ENCODE measurements at regions not wholly inside any gene's neighbourhood (a gene's known extent, or its start where the extent isn't known, plus 50 kb on each side); places are given as distances from the start of the nearest gene placed in this dataset.
"Not testable (repeated sequence)": the region's sequence is repeated elsewhere in the genome, so short reads cannot be mapped to it uniquely, and the experiment has no call there.

DNA sequence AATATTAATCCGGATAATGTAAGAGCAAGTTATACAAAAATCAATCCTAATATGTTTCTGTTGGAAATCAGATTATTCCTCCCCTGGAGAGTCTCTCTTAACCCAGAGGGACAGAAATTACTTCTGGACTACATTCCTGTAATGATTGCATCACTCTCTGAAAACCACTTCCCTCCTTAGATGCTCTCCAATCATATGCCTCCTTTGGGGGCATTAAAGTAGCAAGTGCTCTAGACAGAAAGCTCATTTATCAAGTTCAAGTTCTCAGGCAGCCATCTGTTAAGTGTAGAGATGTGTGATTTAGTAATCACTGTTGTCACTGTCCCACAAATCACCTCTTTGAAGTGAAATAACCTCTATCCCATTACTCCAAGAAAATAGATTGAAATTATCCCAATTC is 247.1 kb downstream of the SLCO4C1 start:
- peak; percentile 14 for DNase-seq

DNA sequence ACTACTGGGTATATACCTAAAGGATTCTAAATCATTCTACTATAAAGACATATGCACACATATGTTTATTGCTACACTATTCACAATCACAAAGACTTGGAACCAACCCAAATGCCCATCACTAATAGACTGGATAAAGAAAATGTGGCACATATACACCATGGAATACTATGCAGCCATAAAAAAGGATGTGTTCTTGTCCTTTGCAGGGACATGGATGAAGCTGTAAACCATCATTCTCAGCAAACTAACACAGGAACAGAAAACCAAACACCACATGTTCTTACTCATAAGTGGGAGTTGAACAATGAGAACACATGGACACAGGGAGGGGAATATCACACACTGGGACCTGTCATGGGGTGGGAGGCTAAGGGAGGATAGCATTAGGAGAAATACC is 249.0 kb downstream of the SLCO4C1 start:
- not testable (repeated sequence) for DNase-seq

DNA sequence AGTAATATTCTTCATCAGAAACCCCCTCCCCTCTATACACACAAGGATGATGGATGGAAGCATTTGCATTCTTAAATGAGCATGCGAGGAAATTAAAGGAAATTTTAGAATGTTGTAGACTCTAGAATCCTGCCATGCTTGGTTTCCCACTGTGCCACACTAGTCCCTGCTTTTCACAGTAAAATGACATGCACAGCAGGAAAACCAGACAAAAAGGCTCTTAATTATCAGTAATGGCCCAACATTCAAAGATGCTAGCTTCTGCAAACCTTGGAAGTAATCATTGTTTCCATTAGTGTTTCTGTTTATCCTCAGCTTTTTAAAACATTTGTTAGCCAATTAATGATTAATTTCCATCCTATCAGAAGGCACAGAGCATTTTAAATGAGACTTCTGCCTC is 255.8 kb downstream of the SLCO4C1 start:
- DNase-seq: no peak

DNA sequence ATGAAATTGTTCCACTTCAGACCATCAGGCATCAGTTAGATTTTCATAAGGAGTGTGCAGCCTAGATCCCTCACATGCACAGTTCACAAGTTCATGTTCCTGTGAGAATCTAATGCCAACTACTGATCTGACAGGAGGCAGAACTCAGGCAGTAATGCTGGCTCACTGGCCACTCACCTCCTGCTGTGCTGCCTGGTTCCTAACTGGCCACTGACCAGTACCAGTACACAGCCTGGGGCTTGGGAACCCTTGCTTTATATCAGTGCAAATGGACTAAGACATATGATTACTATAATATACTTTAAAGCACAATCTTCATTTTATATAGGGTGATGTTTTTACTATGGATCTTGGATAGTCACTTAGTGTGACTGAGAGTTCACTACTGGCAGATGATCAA is 259.2 kb downstream of the SLCO4C1 start:
- no peak for DNase-seq

DNA sequence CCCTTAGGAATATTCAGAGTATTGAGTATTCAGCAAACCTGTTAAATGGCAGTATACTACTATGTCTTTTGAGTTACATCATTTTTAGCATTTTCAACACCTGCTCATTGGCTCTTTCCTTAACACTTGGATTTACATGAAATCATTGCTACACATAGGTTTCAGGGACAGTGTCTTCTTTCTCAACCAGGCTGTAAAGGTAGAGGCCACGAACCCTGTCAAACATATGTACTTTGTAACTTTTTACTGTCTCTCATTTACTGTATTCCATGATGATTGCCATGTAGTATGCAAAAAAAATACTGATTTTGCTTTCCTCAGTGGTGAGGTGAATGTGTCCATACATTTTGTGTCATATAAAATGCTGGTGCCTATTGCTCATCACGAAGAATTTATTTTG is 264.4 kb downstream of the SLCO4C1 start:
- no peak for DNase-seq

DNA sequence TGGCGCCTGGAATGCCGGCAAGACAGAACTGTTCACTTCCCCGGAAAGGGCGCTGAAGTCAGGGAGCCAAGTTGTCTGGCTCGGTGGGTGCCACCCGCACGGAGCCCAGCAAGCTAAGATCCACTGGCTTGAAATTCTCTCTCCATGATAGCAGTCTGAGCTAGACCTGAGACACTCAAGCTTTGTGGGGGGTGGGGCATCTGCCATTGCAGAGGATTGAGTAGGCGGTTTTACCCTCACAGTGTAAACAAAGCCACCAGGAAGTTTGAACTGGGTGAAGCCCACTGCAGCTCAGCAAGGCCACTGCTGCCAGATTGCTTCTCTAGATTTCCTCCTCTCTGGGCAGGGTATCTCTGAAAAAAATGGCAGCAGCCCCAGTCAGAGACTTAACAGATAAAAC is 277.4 kb downstream of the SLCO4C1 start:
- DNase-seq: no peak

DNA sequence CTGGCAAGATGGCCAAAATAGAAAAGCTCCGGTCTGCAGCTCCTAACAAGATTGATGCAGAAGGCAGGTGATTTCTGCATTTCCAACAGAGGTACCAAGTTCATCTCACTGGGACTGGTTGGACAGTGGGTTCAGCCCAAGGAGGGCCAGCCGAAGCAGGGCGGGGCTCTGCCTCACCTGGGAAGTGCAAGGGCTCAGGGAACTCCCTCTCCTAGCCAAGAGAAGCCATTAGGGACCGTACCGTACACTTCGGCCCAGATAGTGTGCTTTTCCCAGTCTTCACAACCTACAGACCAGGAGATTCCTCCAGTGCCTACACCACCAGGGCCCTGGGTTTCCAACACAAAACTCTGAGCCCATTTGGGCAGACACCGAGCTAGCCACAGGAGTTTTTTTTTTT is 277.8 kb downstream of the SLCO4C1 start:
- DNase-seq: no peak

DNA sequence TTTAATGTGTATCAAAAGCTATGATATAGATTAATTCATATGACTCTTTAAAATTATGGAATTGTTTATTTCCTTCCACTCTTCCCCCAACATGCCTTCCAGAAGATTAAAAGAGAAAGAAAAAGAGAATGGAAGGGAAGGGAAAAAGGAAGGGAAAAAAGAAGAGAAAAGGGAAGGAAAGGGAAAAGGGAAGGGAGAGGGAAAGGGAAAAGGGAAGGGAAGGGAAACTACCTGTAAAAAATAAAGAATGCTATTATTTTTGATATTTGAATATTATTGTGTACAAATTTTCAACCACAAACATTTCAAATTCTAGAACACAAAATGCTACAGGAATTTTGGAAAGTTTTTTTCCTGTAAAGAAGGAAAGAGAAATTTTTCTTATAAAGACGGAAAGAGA is 281.7 kb downstream of the SLCO4C1 start:
- DNase-seq: no peak

DNA sequence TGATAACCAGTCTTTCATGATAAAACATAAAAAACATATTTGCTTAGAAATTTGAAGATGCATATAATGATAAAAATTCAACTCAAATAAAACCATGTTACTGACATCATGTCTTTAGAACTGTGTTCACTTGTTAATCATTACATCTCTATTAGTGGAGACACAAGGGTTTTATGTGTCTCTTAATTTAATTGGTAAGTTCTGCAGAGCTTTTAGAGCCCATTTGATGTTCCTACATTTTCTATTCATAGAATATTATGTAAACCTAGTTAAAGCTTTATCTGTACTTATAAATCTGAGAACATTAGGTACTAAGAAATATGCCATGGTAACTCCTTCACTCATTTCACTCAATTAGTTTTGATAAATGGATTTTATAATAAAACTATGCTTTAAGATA is 285.4 kb downstream of the SLCO4C1 start:
- no peak for DNase-seq

DNA sequence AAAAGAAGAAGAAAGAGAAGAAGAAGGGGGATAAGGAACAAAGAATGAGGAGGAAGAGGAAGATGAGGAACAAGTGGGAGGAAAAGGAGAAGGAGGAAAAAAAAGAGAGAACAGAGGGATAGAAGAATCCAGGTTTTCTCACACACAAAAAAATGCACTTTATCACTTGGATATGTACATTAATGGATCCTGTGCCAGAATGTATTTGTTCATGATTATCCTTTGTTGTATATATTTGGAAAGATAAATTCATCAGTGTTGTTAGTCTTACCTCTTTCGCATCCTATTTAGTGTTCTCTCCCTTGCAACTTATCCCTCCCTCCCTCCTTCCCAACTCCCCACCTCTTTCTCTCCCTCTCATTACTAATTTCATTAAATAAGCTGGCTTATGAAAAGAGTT is 298.8 kb downstream of the SLCO4C1 start:
- no peak for DNase-seq

DNA sequence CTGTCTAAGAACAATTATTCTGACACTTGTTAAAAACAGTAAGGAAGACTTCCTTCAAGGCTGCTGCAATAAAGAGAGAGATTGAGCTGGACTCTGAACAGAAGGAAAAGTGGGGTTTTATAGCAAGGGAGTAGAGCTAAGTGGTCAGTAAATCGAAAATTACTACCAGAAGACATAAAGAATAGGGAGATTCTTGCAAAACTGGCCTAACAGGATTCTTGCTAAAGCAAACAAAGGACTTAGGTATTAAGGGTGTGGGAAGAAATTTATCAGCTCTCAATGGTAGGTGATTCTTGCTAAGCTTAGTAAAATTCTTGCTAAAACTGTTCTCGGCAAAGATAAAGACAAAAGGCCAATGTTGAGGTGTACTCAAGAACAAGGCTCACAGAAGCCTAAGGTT is 300.5 kb downstream of the SLCO4C1 start:
- DNase-seq: no peak

DNA sequence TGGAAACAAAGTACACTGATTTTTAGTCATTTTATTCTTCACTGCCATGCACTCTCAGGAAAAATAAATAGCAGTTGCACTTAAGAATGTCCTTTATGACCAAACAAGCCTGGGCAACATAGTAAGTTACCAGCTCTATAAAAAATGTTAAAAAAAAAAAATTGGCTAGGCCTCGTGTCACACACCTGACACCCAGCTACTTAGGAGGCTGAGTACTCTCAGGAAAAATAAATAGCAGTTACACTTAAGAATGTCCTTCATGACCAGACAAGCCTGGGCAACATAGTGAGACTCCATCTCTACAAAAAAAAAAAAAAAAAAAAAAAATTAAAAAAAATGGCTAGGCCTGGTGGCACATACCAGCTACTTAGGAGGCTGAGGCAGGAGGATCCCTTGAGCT is 304.6 kb downstream of the SLCO4C1 start:
- DNase-seq: peak; percentile 44

DNA sequence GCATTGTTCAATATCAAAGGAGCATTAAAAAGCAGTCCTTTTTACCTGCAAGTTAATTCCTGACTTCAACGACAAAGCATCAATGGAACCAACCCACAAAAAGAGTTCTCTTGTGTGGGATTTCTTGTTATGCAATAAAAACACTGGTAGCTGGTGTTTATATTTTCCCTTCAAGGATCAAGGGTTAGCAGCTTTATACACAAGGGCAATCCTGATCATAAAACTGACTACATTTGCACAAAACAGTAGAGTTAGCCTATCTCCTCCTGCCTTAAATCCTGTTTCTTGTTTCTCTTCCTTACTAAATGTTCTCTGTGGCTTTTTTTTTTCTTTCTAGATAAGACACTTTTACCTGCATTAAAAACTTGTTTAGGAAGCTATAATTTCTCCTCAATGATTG is 306.4 kb downstream of the SLCO4C1 start:
- DNase-seq: no peak

DNA sequence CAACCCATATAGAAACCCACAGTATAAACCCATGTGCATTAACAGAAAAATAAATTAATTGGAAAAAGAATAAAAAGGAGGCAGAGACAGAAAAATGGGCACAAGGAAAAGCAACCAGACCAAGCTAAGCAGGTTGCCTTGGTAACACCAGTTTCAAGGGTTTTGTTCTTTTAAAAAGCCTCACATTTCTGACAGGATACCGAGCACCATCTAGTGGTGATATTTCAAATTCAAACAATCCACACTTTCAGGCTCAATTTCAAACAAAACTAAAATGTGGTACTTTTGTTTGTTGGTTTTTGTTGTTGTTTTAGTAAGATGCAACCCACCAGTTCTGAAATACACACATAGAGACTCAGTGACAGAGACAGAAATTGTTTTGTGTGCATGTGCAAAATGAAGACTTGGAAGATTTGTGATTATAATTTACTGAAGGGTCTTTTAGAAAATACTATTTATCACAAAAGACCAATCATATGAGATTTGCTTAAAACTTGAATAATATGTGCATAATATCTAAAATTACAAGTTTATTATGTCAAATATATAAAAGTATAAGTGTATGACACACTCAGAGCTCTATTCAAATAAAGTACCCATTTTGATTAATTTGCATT is 318.2 kb downstream of the SLCO4C1 start:
- DNase-seq: peak; percentile 79

DNA sequence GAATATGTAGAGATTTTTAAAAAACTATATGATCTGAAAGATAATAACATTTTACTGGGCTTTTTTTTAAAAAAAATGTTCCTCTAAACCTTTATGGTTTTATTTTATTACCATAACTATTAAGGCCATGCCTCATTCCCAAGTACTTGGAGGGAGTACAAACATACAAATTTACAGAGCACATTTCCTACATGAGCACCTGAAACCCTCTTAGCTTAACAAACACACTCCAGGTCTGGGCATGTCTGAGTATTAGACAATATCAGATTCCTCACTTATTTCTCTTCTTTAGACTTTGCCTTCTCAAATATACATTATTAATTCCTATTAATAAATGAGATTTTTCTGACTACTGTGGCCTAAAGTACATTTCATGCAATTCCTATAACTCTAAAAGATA is 319.2 kb downstream of the SLCO4C1 start:
- peak; percentile 58 for DNase-seq

DNA sequence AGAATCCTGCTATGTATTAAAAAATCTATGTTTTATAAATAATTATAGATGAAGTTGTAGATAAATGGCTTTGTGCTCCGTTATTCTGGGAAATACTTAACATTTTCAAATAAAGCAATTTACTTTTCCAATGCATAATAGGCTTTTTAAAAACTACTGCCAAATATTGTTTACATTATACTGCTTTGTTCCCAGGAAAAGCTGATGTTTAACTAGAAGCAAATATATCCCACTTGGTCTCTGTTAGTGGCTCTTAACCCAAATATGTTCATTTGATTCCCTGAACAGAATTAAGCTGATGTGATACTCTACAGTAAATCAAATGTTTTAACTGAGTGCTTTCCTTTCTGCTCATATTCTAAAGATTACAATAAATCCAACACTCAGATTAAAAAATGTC is 326.3 kb downstream of the SLCO4C1 start:
- DNase-seq: peak; percentile 2

DNA sequence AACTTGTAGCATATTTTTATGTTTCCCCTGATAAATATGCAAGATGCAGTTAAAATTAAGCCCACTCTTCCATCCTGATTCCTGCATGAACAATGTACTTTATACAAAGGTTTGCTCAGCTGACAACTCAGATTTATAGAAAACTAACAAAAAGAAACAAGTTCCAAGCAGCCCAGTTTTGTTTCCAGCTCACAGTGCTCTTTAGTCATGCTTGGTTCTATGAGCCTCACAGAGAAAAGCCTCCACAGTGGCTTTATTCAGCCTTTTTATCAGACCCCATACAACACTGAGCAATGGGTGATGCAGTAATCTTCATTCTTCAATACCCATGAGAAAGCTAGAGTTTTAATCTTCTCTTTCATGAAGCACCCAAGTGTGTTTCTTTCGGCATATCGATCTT is 329.6 kb downstream of the SLCO4C1 start:
- DNase-seq: no peak

DNA sequence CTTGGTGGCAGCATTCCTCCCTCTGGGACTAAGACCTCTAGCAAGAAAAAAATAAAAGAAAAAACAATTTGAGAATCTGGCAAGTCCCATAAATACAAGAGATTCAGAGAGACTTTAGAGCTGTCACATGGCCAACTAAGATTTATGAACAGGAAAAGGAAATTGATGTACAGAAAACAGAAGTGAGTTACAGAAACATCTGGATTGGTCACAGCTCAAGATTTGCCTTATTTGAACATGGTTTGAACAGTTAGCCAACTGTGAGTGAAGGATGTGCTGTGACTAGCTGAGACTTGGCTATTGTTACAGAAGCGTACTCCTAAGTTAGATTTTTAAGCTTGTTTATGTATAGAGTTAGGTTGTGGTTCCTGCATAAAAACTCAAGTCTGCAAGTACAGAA is 340.2 kb downstream of the SLCO4C1 start:
- no peak for DNase-seq

DNA sequence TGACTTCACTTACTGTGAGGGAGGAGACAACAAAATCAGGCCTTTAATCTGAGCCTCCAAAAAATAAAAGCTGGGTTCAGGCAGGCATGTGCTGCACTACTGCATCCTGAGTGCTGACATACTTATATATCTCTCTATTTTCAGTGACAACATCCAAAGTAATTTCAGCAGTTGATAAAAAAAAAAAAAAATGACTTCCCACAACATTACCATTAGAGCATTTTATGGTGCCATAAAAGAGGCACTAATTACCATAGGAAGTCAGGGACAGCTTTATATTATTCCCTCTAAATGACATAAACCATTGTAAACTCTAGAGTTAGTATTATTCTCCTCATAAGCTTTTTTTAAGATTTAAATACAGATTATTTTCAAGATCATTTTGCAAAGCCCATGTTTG is 346.1 kb downstream of the SLCO4C1 start:
- DNase-seq: no peak

DNA sequence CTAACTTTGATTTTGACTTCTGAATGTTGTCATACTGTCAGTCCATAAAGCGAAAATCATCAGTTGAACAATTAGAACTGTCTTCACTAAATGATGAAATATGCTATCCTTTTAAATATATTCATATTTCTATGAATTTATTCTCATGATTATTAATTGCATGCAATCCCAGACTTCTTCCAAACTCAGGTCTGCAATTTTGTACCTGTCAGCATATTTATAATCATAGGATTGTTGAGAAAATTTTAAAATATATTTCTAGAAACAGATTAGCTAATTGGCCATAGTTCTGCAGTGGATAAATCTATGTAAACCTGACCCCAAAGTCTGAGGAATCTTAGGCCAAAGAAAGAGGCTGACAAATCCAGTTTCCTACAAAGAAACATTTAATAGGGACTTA is 347.5 kb downstream of the SLCO4C1 start:
- DNase-seq: no peak

DNA sequence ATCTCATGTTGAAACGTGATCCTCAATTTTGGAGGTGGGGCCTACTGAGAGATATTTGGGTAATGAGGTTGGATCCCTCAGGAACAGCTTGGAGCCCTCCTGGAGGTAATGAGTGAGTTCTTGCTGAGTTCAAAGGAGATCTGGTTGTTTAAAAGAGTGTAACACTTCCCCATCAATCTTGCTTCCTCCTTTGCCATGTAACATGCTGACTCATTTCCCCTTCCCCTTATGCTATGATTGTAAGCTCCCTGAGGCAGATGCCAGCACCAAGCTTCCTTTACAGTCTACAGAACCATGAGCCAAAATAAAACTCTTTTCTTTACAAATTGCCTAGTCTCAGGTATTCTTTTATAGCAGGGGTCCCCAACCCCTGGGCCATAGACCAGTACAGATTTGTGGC is 352.3 kb downstream of the SLCO4C1 start:
- no peak for DNase-seq

DNA sequence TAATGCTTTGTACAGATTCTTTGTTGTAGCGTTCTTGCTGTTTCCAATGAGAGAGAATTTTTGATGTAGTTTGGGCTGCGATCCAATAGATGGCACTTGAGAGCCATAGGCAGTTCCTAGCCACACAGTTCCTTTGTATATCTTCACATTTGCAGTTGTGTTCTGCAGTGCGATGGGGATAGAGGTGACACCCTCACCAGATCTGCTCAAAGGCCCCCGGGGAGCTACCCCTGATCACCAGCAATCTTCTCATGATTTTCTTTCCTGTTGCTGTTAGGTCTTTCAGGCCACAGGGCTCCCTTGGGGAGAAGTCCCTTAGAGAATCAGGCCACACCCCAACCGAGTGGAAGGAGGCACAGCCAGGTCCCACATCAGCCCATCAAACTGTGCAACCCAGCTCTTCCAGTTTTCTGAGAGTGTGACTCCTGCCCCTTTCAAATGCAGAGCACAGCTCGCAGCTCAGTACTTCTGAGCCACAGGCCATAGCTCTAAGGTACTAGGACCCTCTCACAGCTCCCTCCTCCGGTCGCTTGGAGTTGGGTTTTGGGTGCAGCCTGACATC is 353.7 kb downstream of the SLCO4C1 start:
- peak; percentile 21 for DNase-seq

DNA sequence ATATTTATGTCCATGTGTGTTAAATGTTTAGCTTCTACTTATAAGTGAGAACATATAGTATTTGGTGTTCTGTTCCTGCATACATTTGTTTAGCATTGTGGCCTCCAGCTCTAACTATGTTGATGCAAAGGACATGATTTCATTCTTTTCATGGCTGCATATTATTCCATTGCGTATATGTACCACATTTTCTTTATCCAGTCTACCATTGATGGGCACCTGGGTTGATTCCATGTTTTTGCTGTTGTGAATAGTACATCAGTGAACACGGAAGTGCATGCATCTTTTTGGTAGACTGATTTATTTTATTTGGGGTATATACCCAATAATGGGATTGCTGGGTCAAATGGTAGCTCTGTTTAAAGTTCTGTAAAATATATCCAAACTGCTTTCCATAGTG is 359.0 kb downstream of the SLCO4C1 start:
- DNase-seq: no peak

DNA sequence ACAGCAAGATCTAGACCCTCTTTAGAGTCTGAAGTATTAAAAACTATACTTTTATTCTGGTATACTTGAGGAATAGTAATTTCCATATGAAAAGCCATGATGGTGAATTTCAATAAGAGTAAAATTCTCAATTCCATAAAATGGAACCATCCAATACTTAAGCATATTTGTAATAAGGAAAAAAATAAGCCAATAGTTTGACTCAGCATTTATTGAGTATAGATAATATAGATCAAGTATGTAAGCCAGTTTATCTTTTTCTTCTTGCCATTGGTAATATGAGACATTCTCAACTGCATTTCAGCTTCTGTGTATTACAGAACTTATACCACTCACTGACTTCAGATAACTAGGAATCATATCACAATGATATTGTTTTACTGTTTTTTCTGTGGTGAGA is 361.0 kb downstream of the SLCO4C1 start:
- DNase-seq: no peak

DNA sequence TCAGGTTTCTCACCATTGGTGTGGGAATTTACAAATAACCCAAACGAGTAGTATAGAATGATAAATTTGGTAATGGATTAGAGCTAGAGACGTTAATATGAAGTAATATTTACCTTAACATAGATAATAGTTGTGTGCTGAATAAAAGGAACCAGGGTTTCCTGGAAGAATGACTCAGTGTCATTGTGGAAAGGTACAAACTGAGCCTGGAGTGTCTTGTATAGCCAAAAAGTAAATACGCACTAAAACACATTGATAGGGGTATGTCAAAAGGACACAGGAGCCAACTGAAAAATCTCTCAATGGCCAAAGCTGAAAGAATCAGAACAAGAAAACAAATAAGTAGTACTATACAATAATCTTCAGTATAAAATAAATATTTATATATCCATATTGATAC is 363.5 kb downstream of the SLCO4C1 start:
- peak; percentile 43 for DNase-seq

DNA sequence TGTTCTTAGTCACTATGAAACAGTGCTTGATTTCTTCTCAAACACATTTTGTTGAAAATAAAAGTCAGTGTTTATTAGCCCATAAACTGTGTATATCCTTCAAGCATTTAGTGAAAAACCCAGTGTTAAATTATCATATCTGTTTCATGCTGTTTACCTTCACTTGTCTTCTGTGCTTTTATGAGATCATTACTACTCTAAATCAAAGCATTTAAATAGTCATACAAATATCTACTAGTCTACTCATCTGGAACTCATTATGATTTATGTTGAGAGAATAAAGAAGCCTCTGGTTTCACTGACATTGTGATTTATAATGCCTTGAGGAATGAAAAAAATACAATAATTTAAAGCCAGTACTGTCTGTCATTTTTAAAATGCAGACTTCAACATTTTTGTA is 366.5 kb downstream of the SLCO4C1 start:
- peak; percentile 14 for DNase-seq
